Choroid plexus epithelial cell (primary cell): ENCODE measurements at regions not wholly inside any gene's neighbourhood (a gene's known extent, or its start where the extent isn't known, plus 50 kb on each side); places are given as distances from the start of the nearest gene placed in this dataset.

ENCODE experiments used
- DNase-seq: peaks from one replicate; pipeline ENCODE4 v3.0.0-alpha.2; 2010; ENCODE audit warnings: low read depth
- H3K4me3 ChIP-seq: 2 replicates; pipeline ENCODE4 v1.5.1; 2011; ENCODE audit warnings: low read depth, mild to moderate bottlenecking, control low read depth, low read length, moderate library complexity
- CTCF ChIP-seq: conservative IDR thresholded peaks from 2 replicates; pipeline ENCODE4 v1.5.1; 2011; ENCODE audit warnings: low read depth, mild to moderate bottlenecking, control low read depth, inconsistent platforms, low read length, moderate library complexity

- no peak for TF ChIP-seq CTCF
- H3K4me3 ChIP-seq, result no peak overlapping the region
- DNase-seq, result no peak
Observed at GRCh38 chr14:65195042-65195719, 92.9 kb upstream of the MAX start.

- no peak for TF ChIP-seq CTCF
Observed at GRCh38 chr14:65198346-65198745, 96.0 kb upstream of the MAX start.

GRCh38 chr14:65200454-65200853 lies 98.1 kb upstream of the MAX start:
- DNase-seq, result no peak
- no peak for TF ChIP-seq CTCF
- H3K4me3 ChIP-seq, result no peak overlapping the region

More at GRCh38 chr14:65198346-65198745, 96.0 kb upstream of the MAX start:
- H3K4me3 ChIP-seq, result no peak overlapping the region
- DNase-seq, result no peak

- no peak for DNase-seq
- no peak overlapping the region for H3K4me3 ChIP-seq
- no peak for TF ChIP-seq CTCF
Observed at GRCh38 chr14:65203574-65203973, 101.3 kb upstream of the MAX start.

- DNase-seq, result no peak
- H3K4me3 ChIP-seq, result no peak overlapping the region
- no peak for TF ChIP-seq CTCF
Observed at GRCh38 chr14:65204056-65204455, 101.7 kb upstream of the MAX start.

- H3K4me3 ChIP-seq, result no peak overlapping the region
- DNase-seq, result no peak
- TF ChIP-seq CTCF, result no peak
Observed at GRCh38 chr14:65206078-65206447, 103.7 kb upstream of the MAX start.

- DNase-seq, result peak; percentile 63
- no peak overlapping the region for H3K4me3 ChIP-seq
- no peak for TF ChIP-seq CTCF
Observed at GRCh38 chr14:65206448-65207096, 104.3 kb upstream of the MAX start.
